Parathyroid adenoma (tissue), 2 donors: ENCODE measurements at regions not wholly inside any gene's neighbourhood (a gene's known extent, or its start where the extent isn't known, plus 50 kb on each side); places are given as distances from the start of the nearest gene placed in this dataset.

Source experiments
- H2AFZ ChIP-seq: fragments of 300-600 bp; sonication (generic); one replicate; pipeline ENCODE4 v1.7.0; 2017; ENCODE audit warnings: antibody characterized with exemption, mild to moderate bottlenecking
- H3K27ac ChIP-seq: fragments of 300-600 bp; sonication (generic); one replicate; pipeline ENCODE4 v1.7.0; 2017
- H3K27me3 ChIP-seq: fragments of 300-600 bp; sonication (generic); one replicate; pipeline ENCODE4 v1.7.0; 2017; ENCODE audit warnings: low read length; ENCODE audit not compliant: control insufficient read depth, insufficient read depth
- H3K36me3 ChIP-seq: fragments of 300-600 bp; sonication (generic); one replicate; pipeline ENCODE4 v1.7.0; 2017; ENCODE audit warnings: low read length; ENCODE audit not compliant: control insufficient read depth, insufficient read depth
- H3K4me1 ChIP-seq: fragments of 300-600 bp; sonication (generic); one replicate; pipeline ENCODE4 v1.7.0; 2017; ENCODE audit warnings: control low read depth
- H3K4me2 ChIP-seq: fragments of 300-600 bp; sonication (generic); one replicate; pipeline ENCODE4 v1.7.0; 2017; ENCODE audit warnings: low read length
- H3K4me3 ChIP-seq: fragments of 300-600 bp; sonication (generic); one replicate; pipeline ENCODE4 v1.7.0; 2017; ENCODE audit warnings: low read depth, low read length
- H3K79me2 ChIP-seq: fragments of 300-600 bp; sonication (generic); one replicate; pipeline ENCODE4 v1.7.0; 2017; ENCODE audit warnings: control low read depth
- H3K9ac ChIP-seq: fragments of 300-600 bp; sonication (generic); one replicate; pipeline ENCODE4 v1.7.0; 2017; ENCODE audit warnings: mild to moderate bottlenecking
- H3K9me3 ChIP-seq: fragments of 300-600 bp; sonication (generic); one replicate; pipeline ENCODE4 v1.7.0; 2017; ENCODE audit warnings: low read length; ENCODE audit not compliant: control insufficient read depth
- CTCF ChIP-seq: fragments of 300-600 bp; sonication (generic); IDR thresholded peaks from one replicate; pipeline ENCODE4 v1.7.0; 2017; ENCODE audit warnings: antibody characterized with exemption, mild to moderate bottlenecking
- donor health status: primary hyperparathyroidism.

GRCh38 chr13:44321961-44322360 lies 51.7 kb upstream of the SERP2 start:
- no peaks in the 10 kb centered on the region for H3K79me2 ChIP-seq

GRCh38 chr13:44322928-44323327 lies 50.7 kb upstream of the SERP2 start:
- TF ChIP-seq CTCF: no peak
- no peaks in the 10 kb centered on the region for H3K4me1 ChIP-seq
- H3K27ac ChIP-seq: no peak overlapping the region
- no peak overlapping the region for H3K4me3 ChIP-seq
- no peak overlapping the region for H3K9ac ChIP-seq
- no peak overlapping the region for H2AFZ ChIP-seq
- no peaks in the 10 kb centered on the region for H3K36me3 ChIP-seq
- no peaks in the 10 kb centered on the region for H3K9me3 ChIP-seq
- no peaks in the 10 kb centered on the region for H3K79me2 ChIP-seq
- H3K27me3 ChIP-seq: no peaks in the 10 kb centered on the region
- no peak overlapping the region for H3K4me2 ChIP-seq

More at GRCh38 chr13:44321961-44322360, 51.7 kb upstream of the SERP2 start:
- Histone ChIP-seq H3K4me3 (no peak overlapping the region), H3K36me3 (no peaks in the 10 kb centered on the region), H3K4me1 (no peaks in the 10 kb centered on the region), H3K27ac (no peak overlapping the region), H3K9me3 (no peaks in the 10 kb centered on the region), H3K27me3 (no peaks in the 10 kb centered on the region), H3K9ac (no peak overlapping the region), H2AFZ (no peak overlapping the region), H3K4me2 (no peak overlapping the region)
- TF ChIP-seq CTCF: no peak

GRCh38 chr13:44323754-44324153 lies 49.9 kb upstream of the SERP2 start:
- Histone ChIP-seq H3K4me2 (no peak overlapping the region), H3K9ac (no peak overlapping the region), H2AFZ (no peak overlapping the region), H3K27me3 (no peaks in the 10 kb centered on the region), H3K4me3 (no peak overlapping the region), H3K27ac (no peak overlapping the region), H3K9me3 (no peaks in the 10 kb centered on the region), H3K36me3 (no peaks in the 10 kb centered on the region), H3K79me2 (no peaks in the 10 kb centered on the region), H3K4me1 (no peaks in the 10 kb centered on the region)
- no peak for TF ChIP-seq CTCF
